ENCODE measurements at regions not wholly inside any gene's neighbourhood (a gene's known extent, or its start where the extent isn't known, plus 50 kb on each side); places are given as distances from the start of the nearest gene placed in this dataset.

DNA sequence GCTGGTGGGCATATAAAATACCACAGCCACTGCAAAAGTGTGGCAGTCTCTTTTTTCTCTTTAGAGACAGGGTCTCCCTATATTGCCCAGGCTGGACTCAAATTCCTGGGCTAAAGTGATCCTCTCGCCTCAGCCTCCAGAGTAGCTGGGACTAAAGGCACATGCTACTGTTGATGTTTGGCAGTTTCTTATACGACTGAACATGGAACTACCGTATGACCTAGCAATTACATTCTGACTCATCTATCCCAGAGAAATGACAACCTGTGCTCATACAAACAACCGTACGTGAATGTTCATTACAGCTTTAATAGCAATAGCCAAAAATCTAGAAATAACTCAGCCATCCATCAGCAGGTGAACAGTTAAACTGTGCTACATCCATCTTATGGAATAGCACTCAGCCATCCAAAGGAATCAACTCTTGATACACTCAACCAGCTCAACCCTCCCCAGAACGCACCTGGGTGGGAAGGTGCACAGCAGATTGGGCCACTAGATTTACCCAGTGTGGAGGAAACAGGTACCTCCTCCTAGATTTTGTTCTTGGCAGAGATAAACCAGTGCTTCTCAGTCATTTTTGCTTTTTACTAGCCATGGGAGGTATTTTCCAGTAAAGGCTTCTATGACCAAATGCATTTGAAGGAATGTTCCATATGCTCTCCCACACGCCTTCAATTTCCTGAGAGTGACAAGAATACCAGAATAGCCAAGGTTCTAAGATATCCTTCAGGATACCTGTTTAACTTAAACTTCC is 130.5 kb downstream of the MED15 start:
- H3K27ac ChIP-seq: no peak overlapping the region
- H3K4me1 ChIP-seq: no peaks in the 10 kb centered on the region
- intact Hi-C loops (cut with DNase I): no loop called here
- H3K4me3 ChIP-seq: no peak overlapping the region
- peaks cover 0 to 11% of the 10 kb centered on the region in 2 donors for H3K27me3 ChIP-seq
- peaks cover 0 to 4% of the 10 kb centered on the region in 2 donors for H3K9me3 ChIP-seq
- H3K36me3 ChIP-seq: no peaks in the 10 kb centered on the region
- ATAC-seq (no peak), DNase-seq (no peak)
- TF ChIP-seq CTCF (IDR thresholded peaks at IDR 0.05): no peak

DNA sequence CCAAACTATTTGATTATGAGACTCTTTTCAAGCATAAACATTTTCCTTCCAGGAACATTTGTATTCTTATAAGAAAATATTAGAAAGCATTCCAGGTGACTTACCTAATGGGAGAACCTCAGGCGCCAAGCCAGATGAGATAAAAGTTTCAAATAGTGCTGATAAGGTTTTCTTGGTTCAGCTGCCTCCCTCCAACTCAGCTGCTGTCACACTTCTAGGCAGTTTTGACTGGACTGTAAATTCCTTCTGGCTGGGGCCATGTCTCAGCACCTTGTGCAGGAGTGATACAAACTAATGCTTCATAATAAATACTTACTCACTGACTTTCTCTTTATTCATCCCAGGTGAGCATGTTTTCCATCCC is 131.1 kb downstream of the MED15 start:
- Histone ChIP-seq H3K27ac (no peak overlapping the region), H3K4me3 (no peak overlapping the region), H3K9me3 (peaks cover 0 to 4% of the 10 kb centered on the region in 2 donors), H3K36me3 (no peaks in the 10 kb centered on the region), H3K27me3 (peaks cover 0 to 11% of the 10 kb centered on the region in 2 donors), H3K4me1 (no peaks in the 10 kb centered on the region)
- ATAC-seq (no peak), DNase-seq (peak in 1 of 4 donors; percentile 21)
- TF ChIP-seq CTCF (IDR thresholded peaks at IDR 0.05): no peak
- intact Hi-C loops (cut with DNase I): no loop called here

DNA sequence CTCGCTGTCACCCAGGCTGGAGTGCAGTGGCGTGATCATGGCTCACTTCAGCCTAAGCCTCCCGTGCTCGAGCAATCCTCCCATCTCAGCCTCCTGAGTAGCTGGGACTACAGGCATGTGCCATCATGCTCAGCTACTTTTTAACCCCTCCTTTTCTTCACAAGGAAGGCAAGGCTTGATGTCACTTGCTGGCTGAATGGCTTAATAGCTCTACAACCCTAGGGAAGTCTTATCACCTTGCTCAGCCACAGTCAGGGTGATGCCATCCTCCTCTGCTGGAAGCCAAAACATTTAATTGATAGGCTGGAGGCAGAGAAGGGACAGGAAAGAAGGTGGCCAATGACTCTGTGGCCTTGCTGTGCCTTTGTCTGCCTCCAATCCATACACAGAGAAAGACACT is 131.9 kb downstream of the MED15 start:
- Histone ChIP-seq H3K27me3 (peaks cover 0 to 11% of the 10 kb centered on the region in 2 donors), H3K9me3 (peaks cover 0 to 4% of the 10 kb centered on the region in 2 donors), H3K4me3 (no peak overlapping the region), H3K4me1 (no peaks in the 10 kb centered on the region), H3K27ac (no peak overlapping the region), H3K36me3 (no peaks in the 10 kb centered on the region)
- no peak for ATAC-seq
- DNase-seq: no peak
- no peak for TF ChIP-seq CTCF (IDR thresholded peaks at IDR 0.05)
- intact Hi-C loops (cut with DNase I): no loop called here

DNA sequence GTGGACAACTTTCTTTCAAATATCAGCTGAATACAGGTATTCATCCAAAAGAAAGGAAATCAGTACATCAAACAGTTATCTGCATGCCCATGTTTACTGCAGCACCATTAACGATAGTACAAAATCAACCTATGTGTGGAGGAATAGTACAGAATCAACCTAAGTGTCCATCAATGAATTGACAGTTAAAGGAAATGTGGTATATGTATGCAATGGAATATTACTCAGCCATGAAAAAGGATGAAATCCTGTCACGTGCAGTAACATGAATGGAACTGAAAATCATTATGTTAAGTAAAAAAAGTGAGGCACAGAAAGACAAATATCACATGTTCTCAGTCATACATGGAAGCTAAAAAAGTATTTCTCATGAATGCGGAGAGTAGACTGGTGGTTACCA is 132.3 kb downstream of the MED15 start:
- ATAC-seq (no peak), DNase-seq (no peak)
- Histone ChIP-seq H3K4me3 (no peak overlapping the region), H3K9me3 (peaks cover 0 to 4% of the 10 kb centered on the region in 2 donors), H3K36me3 (no peaks in the 10 kb centered on the region), H3K27ac (no peak overlapping the region), H3K4me1 (no peaks in the 10 kb centered on the region), H3K27me3 (peaks cover 0 to 11% of the 10 kb centered on the region in 2 donors)
- intact Hi-C loops (cut with DNase I): no loop called here
- TF ChIP-seq CTCF (IDR thresholded peaks at IDR 0.05): no peak

- no peak for DNase-seq
- ATAC-seq: no peak
- intact Hi-C loops (cut with DNase I): no loop called here
- no peak for TF ChIP-seq CTCF (IDR thresholded peaks at IDR 0.05)
- H3K4me3 ChIP-seq: no peak overlapping the region
- H3K27me3 ChIP-seq: peaks cover 0 to 8% of the 10 kb centered on the region in 2 donors
- no peaks in the 10 kb centered on the region for H3K4me1 ChIP-seq
- H3K27ac ChIP-seq: no peak overlapping the region
- no peaks in the 10 kb centered on the region for H3K36me3 ChIP-seq
- peaks cover 0 to 4% of the 10 kb centered on the region in 2 donors for H3K9me3 ChIP-seq
Measured at GRCh38 chr22:20641198-20641892, 132.6 kb upstream of the SERPIND1 start.

Data from left lung (tissue), 4 donors.